ENCODE measurements at regions not wholly inside any gene's neighbourhood (a gene's known extent, or its start where the extent isn't known, plus 50 kb on each side); places are given as distances from the start of the nearest gene placed in this dataset.

- H3K27ac Mint-ChIP-seq = no peak overlapping the region
- no peak for TF ChIP-seq CTCF (conservative IDR thresholded peaks at IDR 0.05)
- Histone ChIP-seq H3K9ac (ENCODE audit: extremely low read depth, low read length, poor library complexity, severe bottlenecking) (no peak overlapping the region), H3K9me3 (ENCODE audit: control insufficient read depth, low read length) (no peaks in the 10 kb centered on the region), H3K4me3 (ENCODE audit: low read length) (no peak overlapping the region), H3K27me3 (ENCODE audit: control insufficient read depth, insufficient read depth, low read length, poor library complexity, severe bottlenecking) (no peaks in the 10 kb centered on the region), H3K4me1 (ENCODE audit: control insufficient read depth, insufficient read depth, low read length) (no peaks in the 10 kb centered on the region), H3K27ac (ENCODE audit: low read depth, low read length) (no peak overlapping the region), H3K36me3 (ENCODE audit: control insufficient read depth, insufficient read depth, low read length) (no peaks in the 10 kb centered on the region)
- WGBS, 2 experiments (ENCODE audit: insufficient coverage in 1 of 2, insufficient read length in 1 of 2) = 80% methylated on average over 1 of the region's 1 CpG; no CpG with 5 or more reads in 1 of the 2 experiments
- H3K4me1 Mint-ChIP-seq = no peaks in the 10 kb centered on the region
- no peaks in the 10 kb centered on the region for H3K36me3 Mint-ChIP-seq (ENCODE audit: low read depth)
- no peaks in the 10 kb centered on the region for H3K9me3 Mint-ChIP-seq
- no peaks in the 10 kb centered on the region for H3K27me3 Mint-ChIP-seq (ENCODE audit: insufficient read depth)
- H3K4me3 Mint-ChIP-seq = no peak overlapping the region
- DNase-seq = no peak
These were observed 77.8 kb upstream of the TRPC6 start for GRCh38 chr11:101661559-101661958.
